Left lung (tissue), 4 donors: ENCODE measurements at regions not wholly inside any gene's neighbourhood (a gene's known extent, or its start where the extent isn't known, plus 50 kb on each side); places are given as distances from the start of the nearest gene placed in this dataset.

Source experiments
- ATAC-seq: fragments of 200-7000 bp; cut with Tn5 transposase; one replicate; pipeline ENCODE4 v1.9.1; 2020; ENCODE audit warnings: moderate library complexity
- DNase-seq, 4 donors: peaks; one replicate each; pipeline ENCODE4 v3.0.0-alpha.2; 2013 to 2020
- H3K27ac ChIP-seq, 2 donors: fragments of 200-600 bp; sonication (generic) in 1 of 2; one replicate each; pipeline versions ENCODE4 v1.5.0 to v1.8.0; 2020 to 2021
- H3K27me3 ChIP-seq, 2 donors: fragments of 200-600 bp; sonication (generic) in 1 of 2; one replicate each; pipeline versions ENCODE4 v1.5.0 to v1.8.0; 2020 to 2021
- H3K36me3 ChIP-seq, 2 donors: fragments of 200-600 bp; sonication (generic) in 1 of 2; one replicate each; pipeline versions ENCODE4 v1.5.0 to v1.8.0; 2020 to 2021
- H3K4me1 ChIP-seq, 2 donors: fragments of 200-600 bp; one replicate each; pipeline ENCODE4 v1.8.0; 2021
- H3K4me3 ChIP-seq, 2 donors: fragments of 200-600 bp; sonication (generic) in 1 of 2; one replicate each; pipeline versions ENCODE4 v1.5.0 to v1.8.0; 2020 to 2021; ENCODE audit warnings: mild to moderate bottlenecking in 1 of 2
- H3K9me3 ChIP-seq, 2 donors: fragments of 200-600 bp; sonication (generic) in 1 of 2; one replicate each; pipeline versions ENCODE4 v1.5.0 to v1.8.0; 2020 to 2021
- intact Hi-C, 2 donors: fragments of 100-400 bp; cut with DNase I; formaldehyde crosslinking; loops; one replicate each; pipeline versions ENCODE4 v1.11.2 to v1.14.2; 2022
- TF ChIP-seq, protein P1 (sequence below), 2 donors: fragments of 200-600 bp; sonication (generic) in 1 of 2; IDR thresholded peaks; one replicate each; pipeline versions ENCODE4 v1.5.0 to v1.8.0; 2021; ENCODE audit warnings: antibody characterized with exemption in 2 of 2
- donor health status: DM: no; HTN: yes; CAD: no.
- donor health status: DM: no; HTN: no; CAD: no.

DNA sequence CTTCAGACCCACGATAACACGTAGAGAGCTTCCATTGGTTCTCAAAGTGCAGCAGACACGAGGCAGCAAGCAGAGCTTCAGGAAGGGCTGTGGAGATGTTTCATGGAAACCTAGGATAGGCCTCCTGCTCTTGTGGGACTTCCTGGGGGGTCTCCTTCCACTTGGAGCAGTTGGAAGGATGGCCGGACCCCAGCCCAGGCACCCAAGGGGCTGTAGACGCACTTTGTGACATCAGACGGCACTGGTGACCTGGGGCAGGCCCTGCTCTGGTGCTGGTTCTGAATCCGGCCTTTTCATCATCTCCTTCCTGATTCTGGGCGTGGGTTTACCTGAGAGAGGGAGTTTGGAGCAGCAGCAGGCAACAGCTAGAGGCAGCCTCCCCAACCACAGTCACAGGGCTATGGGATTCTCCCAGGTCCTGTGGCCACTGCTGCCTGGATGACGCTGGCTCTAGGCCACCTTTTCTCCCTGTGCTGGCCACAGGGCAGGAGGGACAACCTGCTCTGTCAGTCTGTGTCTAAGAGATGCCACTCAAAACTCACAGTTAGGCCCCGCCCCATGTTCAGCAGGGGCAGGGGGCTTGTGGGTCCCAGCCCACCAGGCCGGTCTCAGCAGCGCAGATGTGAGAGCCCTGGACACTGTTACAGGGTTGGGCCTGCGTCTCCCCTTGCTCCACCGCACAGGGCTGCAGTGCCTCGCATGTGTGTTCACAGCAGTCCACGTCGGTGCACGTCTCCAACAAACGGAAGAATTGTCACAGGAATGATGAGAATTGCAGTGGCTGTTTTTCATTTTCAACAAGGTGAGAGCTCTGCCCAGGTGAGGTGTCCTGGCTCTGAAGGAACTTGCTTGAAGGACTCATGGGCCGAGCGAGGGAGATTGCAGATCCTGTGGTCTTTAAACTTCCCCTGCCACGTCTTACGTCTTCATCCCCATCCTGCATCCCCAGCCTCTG, 569.3 kb downstream of the TCERG1L start:
- no peak for ATAC-seq
- peaks cover 0 to 32% of the 10 kb centered on the region in 2 donors for H3K27me3 ChIP-seq
- no peak overlapping the region for H3K4me3 ChIP-seq
- H3K27ac ChIP-seq = no peak overlapping the region
- TF ChIP-seq, protein P1, sequence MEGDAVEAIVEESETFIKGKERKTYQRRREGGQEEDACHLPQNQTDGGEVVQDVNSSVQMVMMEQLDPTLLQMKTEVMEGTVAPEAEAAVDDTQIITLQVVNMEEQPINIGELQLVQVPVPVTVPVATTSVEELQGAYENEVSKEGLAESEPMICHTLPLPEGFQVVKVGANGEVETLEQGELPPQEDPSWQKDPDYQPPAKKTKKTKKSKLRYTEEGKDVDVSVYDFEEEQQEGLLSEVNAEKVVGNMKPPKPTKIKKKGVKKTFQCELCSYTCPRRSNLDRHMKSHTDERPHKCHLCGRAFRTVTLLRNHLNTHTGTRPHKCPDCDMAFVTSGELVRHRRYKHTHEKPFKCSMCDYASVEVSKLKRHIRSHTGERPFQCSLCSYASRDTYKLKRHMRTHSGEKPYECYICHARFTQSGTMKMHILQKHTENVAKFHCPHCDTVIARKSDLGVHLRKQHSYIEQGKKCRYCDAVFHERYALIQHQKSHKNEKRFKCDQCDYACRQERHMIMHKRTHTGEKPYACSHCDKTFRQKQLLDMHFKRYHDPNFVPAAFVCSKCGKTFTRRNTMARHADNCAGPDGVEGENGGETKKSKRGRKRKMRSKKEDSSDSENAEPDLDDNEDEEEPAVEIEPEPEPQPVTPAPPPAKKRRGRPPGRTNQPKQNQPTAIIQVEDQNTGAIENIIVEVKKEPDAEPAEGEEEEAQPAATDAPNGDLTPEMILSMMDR (IDR thresholded peaks at IDR 0.05) = no peak
- no peaks in the 10 kb centered on the region for H3K36me3 ChIP-seq
- intact Hi-C loops = no loop called here
- no peak for DNase-seq
- no peaks in the 10 kb centered on the region for H3K9me3 ChIP-seq
- H3K4me1 ChIP-seq = no peaks in the 10 kb centered on the region

GRCh38 chr10:130742941-130743675, 568.4 kb downstream of the TCERG1L start:
- Histone ChIP-seq H3K27ac (no peak overlapping the region), H3K4me1 (no peaks in the 10 kb centered on the region), H3K36me3 (no peaks in the 10 kb centered on the region), H3K4me3 (no peak overlapping the region), H3K9me3 (no peaks in the 10 kb centered on the region), H3K27me3 (peaks cover 0 to 32% of the 10 kb centered on the region in 2 donors)
- TF ChIP-seq, protein P1 (IDR thresholded peaks at IDR 0.05) = no peak
- ATAC-seq = no peak
- intact Hi-C loops = no loop called here
- no peak for DNase-seq

GRCh38 chr10:130743751-130744271, 567.7 kb downstream of the TCERG1L start:
- TF ChIP-seq, protein P1 (IDR thresholded peaks at IDR 0.05) = no peak
- no peak for ATAC-seq
- no peaks in the 10 kb centered on the region for H3K4me1 ChIP-seq
- no peaks in the 10 kb centered on the region for H3K9me3 ChIP-seq
- no peak for DNase-seq
- H3K27ac ChIP-seq = no peak overlapping the region
- no peaks in the 10 kb centered on the region for H3K36me3 ChIP-seq
- peaks cover 0 to 32% of the 10 kb centered on the region in 2 donors for H3K27me3 ChIP-seq
- no peak overlapping the region for H3K4me3 ChIP-seq
- intact Hi-C loops = no loop called here

GRCh38 chr10:130744631-130745030, 566.9 kb downstream of the TCERG1L start:
- intact Hi-C loops = no loop called here
- ATAC-seq = no peak

More at GRCh38 chr10:130744631-130745030, 566.9 kb downstream of the TCERG1L start:
- TF ChIP-seq, protein P1 (IDR thresholded peaks at IDR 0.05) = no peak
- Histone ChIP-seq H3K4me1 (no peaks in the 10 kb centered on the region), H3K27ac (no peak overlapping the region), H3K36me3 (no peaks in the 10 kb centered on the region), H3K9me3 (no peaks in the 10 kb centered on the region), H3K27me3 (peaks cover 0 to 32% of the 10 kb centered on the region in 2 donors), H3K4me3 (no peak overlapping the region)
- no peak for DNase-seq
